ENCODE measurements at regions not wholly inside any gene's neighbourhood (a gene's known extent, or its start where the extent isn't known, plus 50 kb on each side); places are given as distances from the start of the nearest gene placed in this dataset.

GRCh38 chr5:62729675-62730074 is 151.1 kb downstream of the LRRC70 start:
- 9 to 100% (median 81%) methylated on average over 1 to 2 of the region's 2 CpGs for WGBS, 10 experiments
- Histone ChIP-seq H3K27ac (no peak overlapping the region), H3K4me3 (no peak overlapping the region), H3K4me1 (replicated peaks in 1 of 2) (peaks cover 0 to 7% of the 10 kb centered on the region in 2 donors)
- ATAC-seq (replicated peaks in 6 of 8) = peak in 2 of 8 experiments; percentile 55 to 79
- in situ Hi-C loops (cut with MboI; ENCODE audit: low pct_unique_long_range_greater_than_20kb in 2 of 9, low sequenced_read_pairs in 9 of 9, unreplicated experiment in 9 of 9) = no loop called here

GRCh38 chr5:62727861-62728260 is 149.2 kb downstream of the LRRC70 start:
- Histone ChIP-seq H3K4me3 (no peak overlapping the region), H3K27ac (no peak overlapping the region), H3K4me1 (replicated peaks in 1 of 2) (peaks cover 0 to 2% of the 10 kb centered on the region in 2 donors)
- in situ Hi-C loops (cut with MboI; ENCODE audit: low pct_unique_long_range_greater_than_20kb in 2 of 9, low sequenced_read_pairs in 9 of 9, unreplicated experiment in 9 of 9) = no loop called here
- ATAC-seq (replicated peaks in 6 of 8) = no peak
- 17 to 90% (median 40%) methylated on average over 1 to 2 of the region's 2 CpGs; no CpG with 5 or more reads in 5 of the 10 experiments for WGBS, 10 experiments

- no peak overlapping the region for H3K27ac ChIP-seq
- no peak for ATAC-seq (replicated peaks in 6 of 8)
- no peak overlapping the region for H3K4me3 ChIP-seq
- no peaks in the 10 kb centered on the region for H3K4me1 ChIP-seq (replicated peaks in 1 of 2)
- in situ Hi-C loops (cut with MboI; ENCODE audit: low pct_unique_long_range_greater_than_20kb in 2 of 9, low sequenced_read_pairs in 9 of 9, unreplicated experiment in 9 of 9) = no loop called here
- whole genome bisulfite sequencing, 10 experiments = 0 to 94% (median 76%) methylated on average over 2 to 3 of the region's 3 CpGs; no CpG with 5 or more reads in 5 of the 10 experiments
Observed at GRCh38 chr5:62727184-62727583, 148.6 kb downstream of the LRRC70 start.

GRCh38 chr5:62722360-62722759 is 143.7 kb downstream of the LRRC70 start:
- no peak for ATAC-seq (replicated peaks in 6 of 8)
- H3K4me3 ChIP-seq = no peak overlapping the region
- WGBS, 10 experiments = 38 to 96% (median 73%) methylated on average over 1 to 9 of the region's 9 CpGs
- H3K4me1 ChIP-seq (replicated peaks in 1 of 2) = peaks cover 5 to 13% of the 10 kb centered on the region in 2 donors
- no peak overlapping the region for H3K27ac ChIP-seq
- in situ Hi-C loops (cut with MboI; ENCODE audit: low pct_unique_long_range_greater_than_20kb in 2 of 9, low sequenced_read_pairs in 9 of 9, unreplicated experiment in 9 of 9) = no loop called here

GRCh38 chr5:62720031-62720441 is 141.4 kb downstream of the LRRC70 start:
- peak; percentile 87 to 100 (median 99) for ATAC-seq (replicated peaks in 6 of 8)
- whole genome bisulfite sequencing, 10 experiments = 17 to 100% (median 54%) methylated on average over 1 to 6 of the region's 7 CpGs; no CpG with 5 or more reads in 1 of the 10 experiments
- Histone ChIP-seq H3K4me3 (no peak overlapping the region), H3K4me1 (replicated peaks in 1 of 2) (peaks cover 5 to 16% of the 10 kb centered on the region in 2 donors), H3K27ac (no peak overlapping the region)
- in situ Hi-C loops (cut with MboI; ENCODE audit: low pct_unique_long_range_greater_than_20kb in 2 of 9, low sequenced_read_pairs in 9 of 9, unreplicated experiment in 9 of 9) = no loop called here

GRCh38 chr5:62719061-62719720 is 140.6 kb downstream of the LRRC70 start:
- 55 to 95% (median 92%) methylated on average over 2 to 7 of the region's 9 CpGs; no CpG with 5 or more reads in 3 of the 10 experiments for WGBS, 10 experiments
- no peak overlapping the region for H3K4me3 ChIP-seq
- no peak overlapping the region for H3K27ac ChIP-seq
- ATAC-seq (replicated peaks in 6 of 8) = no peak
- in situ Hi-C loops (cut with MboI; ENCODE audit: low pct_unique_long_range_greater_than_20kb in 2 of 9, low sequenced_read_pairs in 9 of 9, unreplicated experiment in 9 of 9) = no loop called here
- peaks cover 5 to 16% of the 10 kb centered on the region in 2 donors for H3K4me1 ChIP-seq (replicated peaks in 1 of 2)

GRCh38 chr5:62718324-62718723 is 139.7 kb downstream of the LRRC70 start:
- H3K4me3 ChIP-seq = no peak overlapping the region
- 0 to 100% (median 100%) methylated on average over 1 to 2 of the region's 2 CpGs; no CpG with 5 or more reads in 4 of the 10 experiments for WGBS, 10 experiments
- no peak overlapping the region for H3K27ac ChIP-seq
- peaks cover 5 to 16% of the 10 kb centered on the region in 2 donors for H3K4me1 ChIP-seq (replicated peaks in 1 of 2)
- in situ Hi-C loops (cut with MboI; ENCODE audit: low pct_unique_long_range_greater_than_20kb in 2 of 9, low sequenced_read_pairs in 9 of 9, unreplicated experiment in 9 of 9) = no loop called here
- no peak for ATAC-seq (replicated peaks in 6 of 8)

- H3K27ac ChIP-seq = no peak overlapping the region
- in situ Hi-C loops (cut with MboI; ENCODE audit: low pct_unique_long_range_greater_than_20kb in 2 of 9, low sequenced_read_pairs in 9 of 9, unreplicated experiment in 9 of 9) = no loop called here
- H3K4me1 ChIP-seq (replicated peaks in 1 of 2) = peaks cover 5 to 16% of the 10 kb centered on the region in 2 donors
- WGBS, 10 experiments = 13 to 61% (median 51%) methylated on average over 1 to 2 of the region's 2 CpGs; no CpG with 5 or more reads in 2 of the 10 experiments
- no peak overlapping the region for H3K4me3 ChIP-seq
- ATAC-seq (replicated peaks in 6 of 8) = peak in 4 of 8 experiments; percentile 6 to 75 (median 50)
Observed at GRCh38 chr5:62717301-62717933, 138.8 kb downstream of the LRRC70 start.

- ATAC-seq (replicated peaks in 6 of 8) = no peak
- Histone ChIP-seq H3K4me1 (replicated peaks in 1 of 2) (peaks cover 3 to 4% of the 10 kb centered on the region in 2 donors), H3K27ac (no peak overlapping the region), H3K4me3 (no peak overlapping the region)
- 0 to 94% (median 77%) methylated on average over 1 to 2 of the region's 2 CpGs; no CpG with 5 or more reads in 1 of the 10 experiments for WGBS, 10 experiments
- in situ Hi-C loops (cut with MboI; ENCODE audit: low pct_unique_long_range_greater_than_20kb in 2 of 9, low sequenced_read_pairs in 9 of 9, unreplicated experiment in 9 of 9) = no loop called here
Observed at GRCh38 chr5:62714296-62714695, 135.7 kb downstream of the LRRC70 start.

- no peak overlapping the region for H3K4me3 ChIP-seq
- 29 to 100% (median 78%) methylated on average over 1 of the region's 1 CpG; no CpG with 5 or more reads in 3 of the 10 experiments for WGBS, 10 experiments
- in situ Hi-C loops (cut with MboI; ENCODE audit: low pct_unique_long_range_greater_than_20kb in 2 of 9, low sequenced_read_pairs in 9 of 9, unreplicated experiment in 9 of 9) = no loop called here
- peak in 2 of 8 experiments; percentile 64 to 81 for ATAC-seq (replicated peaks in 6 of 8)
- H3K4me1 ChIP-seq (replicated peaks in 1 of 2) = no peaks in the 10 kb centered on the region
- H3K27ac ChIP-seq = no peak overlapping the region
Observed at GRCh38 chr5:62708481-62709325, 130.1 kb downstream of the LRRC70 start.

GRCh38 chr5:62707563-62707962 is 128.9 kb downstream of the LRRC70 start:
- Histone ChIP-seq H3K4me1 (replicated peaks in 1 of 2) (no peaks in the 10 kb centered on the region), H3K4me3 (no peak overlapping the region), H3K27ac (no peak overlapping the region)
- no peak for ATAC-seq (replicated peaks in 6 of 8)
- WGBS, 10 experiments = 20 to 100% (median 83%) methylated on average over 1 of the region's 1 CpG; no CpG with 5 or more reads in 4 of the 10 experiments
- in situ Hi-C loops (cut with MboI; ENCODE audit: low pct_unique_long_range_greater_than_20kb in 2 of 9, low sequenced_read_pairs in 9 of 9, unreplicated experiment in 9 of 9) = no loop called here

- in situ Hi-C loops (cut with MboI; ENCODE audit: low pct_unique_long_range_greater_than_20kb in 2 of 9, low sequenced_read_pairs in 9 of 9, unreplicated experiment in 9 of 9) = no loop called here
- H3K4me1 ChIP-seq (replicated peaks in 1 of 2) = no peaks in the 10 kb centered on the region
- ATAC-seq (replicated peaks in 6 of 8) = no peak
- H3K27ac ChIP-seq = no peak overlapping the region
- WGBS, 10 experiments = 0 to 70% (median 33%) methylated on average over 1 to 2 of the region's 2 CpGs; no CpG with 5 or more reads in 3 of the 10 experiments
- H3K4me3 ChIP-seq = no peak overlapping the region
Observed at GRCh38 chr5:62707131-62707530, 128.5 kb downstream of the LRRC70 start.

- in situ Hi-C loops (cut with MboI; ENCODE audit: low pct_unique_long_range_greater_than_20kb in 2 of 9, low sequenced_read_pairs in 9 of 9, unreplicated experiment in 9 of 9) = no loop called here
- ATAC-seq (replicated peaks in 6 of 8) = peak in 2 of 8 experiments; percentile 69
- H3K4me1 ChIP-seq (replicated peaks in 1 of 2) = no peaks in the 10 kb centered on the region
- no peak overlapping the region for H3K27ac ChIP-seq
- WGBS, 10 experiments = 50 to 100% (median 80%) methylated on average over 1 to 2 of the region's 2 CpGs; no CpG with 5 or more reads in 7 of the 10 experiments
- no peak overlapping the region for H3K4me3 ChIP-seq
Observed at GRCh38 chr5:62705022-62705421, 126.4 kb downstream of the LRRC70 start.
